ENCODE measurements at regions not wholly inside any gene's neighbourhood (a gene's known extent, or its start where the extent isn't known, plus 50 kb on each side); places are given as distances from the start of the nearest gene placed in this dataset.

DNA sequence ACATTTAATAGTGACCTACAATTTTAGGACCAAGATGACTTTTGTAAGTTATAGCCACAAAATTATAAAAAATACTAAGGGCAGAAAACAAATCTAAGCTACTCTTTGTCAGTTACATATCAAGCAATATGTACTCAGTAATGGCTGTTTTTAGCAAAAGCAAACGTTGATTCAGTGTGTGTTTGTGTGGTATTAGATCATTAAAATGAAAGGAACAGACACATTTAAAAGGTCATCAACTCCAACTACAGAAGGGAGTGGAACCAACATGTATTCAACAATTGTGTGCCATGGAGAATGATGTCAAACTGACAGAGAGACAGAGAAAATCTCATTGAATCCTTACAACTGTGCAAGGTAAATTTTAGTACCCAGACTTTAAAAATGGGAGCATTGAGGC is 268.8 kb upstream of the STT3B start:
- ChIA-PET POLR2A (no interaction called here), CTCF (no interaction called here)
- Histone ChIP-seq H3K27ac (no peak overlapping the region), H3K9me3 (no peaks in the 10 kb centered on the region), H3K4me1 (no peaks in the 10 kb centered on the region), H3K4me3 (no peak overlapping the region), H3K4me2 (no peak overlapping the region)
- DNase-seq (ENCODE audit: low read depth in 1 of 2, low spot score in 1 of 2) (no peak), FAIRE-seq (no peak), ATAC-seq (no peak)
- TF ChIP-seq HDAC2 (IDR thresholded peaks at IDR 0.05) (no peak), EHF (CRISPR knock-in tag; IDR thresholded peaks at IDR 0.05) (no peak), ZNF302 (CRISPR knock-in tag; IDR thresholded peaks at IDR 0.05) (no peak), SMC3 (IDR thresholded peaks at IDR 0.05) (no peak), KDM5A (IDR thresholded peaks at IDR 0.05) (no peak), NPAS2 (CRISPR knock-in tag; IDR thresholded peaks at IDR 0.05; ENCODE audit: borderline replicate concordance) (no peak), FOXS1 (CRISPR knock-in tag; IDR thresholded peaks at IDR 0.05) (no peak), ZC3H11A (IDR thresholded peaks at IDR 0.05) (no peak), RAD21 (conservative IDR thresholded peaks at IDR 0.05 in 1 of 2, IDR thresholded peaks at IDR 0.05 in 1 of 2) (no peak)
- WGBS (ENCODE audit: missing lambda C conversion rate) = 5% methylated on average over 1 of the region's 1 CpG

DNA sequence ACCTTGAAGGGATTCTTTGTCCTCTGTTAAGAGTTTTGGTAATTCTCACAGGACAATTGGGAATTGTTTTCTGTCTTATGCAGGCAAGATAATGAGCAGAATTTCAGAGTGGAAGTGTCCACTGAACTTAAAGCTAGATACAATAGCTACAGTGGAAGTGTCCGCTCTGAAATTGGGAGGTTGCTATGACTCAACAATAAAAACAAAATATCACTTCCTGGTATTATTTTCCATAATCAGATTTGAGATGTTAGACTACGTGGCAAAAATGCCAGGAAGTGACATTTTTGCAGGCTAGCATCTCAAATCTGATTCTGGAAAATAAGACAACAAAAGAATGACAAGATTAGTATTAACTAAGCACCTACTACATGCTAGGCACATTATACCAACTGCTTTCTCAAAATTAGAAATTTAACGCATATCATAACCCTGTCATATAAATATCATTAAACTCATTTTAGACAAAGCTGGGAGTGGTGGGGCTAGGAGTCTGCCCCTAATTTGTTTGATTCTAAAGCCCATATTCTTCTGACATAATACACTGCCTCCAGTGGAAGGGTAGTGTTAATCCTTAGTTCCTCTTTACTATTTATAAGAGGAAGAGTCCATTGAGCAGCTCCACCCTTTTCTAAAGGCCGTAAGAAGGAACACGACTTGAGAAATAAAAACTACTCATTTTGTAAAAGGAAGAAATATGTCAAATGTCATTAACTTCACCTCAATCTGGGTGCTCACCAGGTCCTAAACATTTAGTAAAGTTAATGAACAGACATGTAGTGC is 266.9 kb upstream of the STT3B start:
- POLR2A ChIA-PET = no interaction called here
- 83% methylated on average over 5 of the region's 5 CpGs for WGBS (ENCODE audit: missing lambda C conversion rate)
- ATAC-seq = no peak
- Histone ChIP-seq H3K4me1 (no peaks in the 10 kb centered on the region), H3K4me2 (no peak overlapping the region), H3K9me3 (no peaks in the 10 kb centered on the region), H3K4me3 (no peak overlapping the region), H3K27ac (no peak overlapping the region)
- TF ChIP-seq MAZ (IDR thresholded peaks at IDR 0.05; ENCODE audit: borderline replicate concordance, low read depth, low read length) (no peak), POLR2AphosphoS2 (conservative IDR thresholded peaks at IDR 0.05; ENCODE audit: low read length) (no peak), EHF (CRISPR knock-in tag; IDR thresholded peaks at IDR 0.05) (no peak), JUNB (IDR thresholded peaks at IDR 0.05) (no peak), JUN (IDR thresholded peaks at IDR 0.05) (no peak), ESRRA (IDR thresholded peaks at IDR 0.05; ENCODE audit: borderline replicate concordance, low read length) (no peak), HEYL (CRISPR knock-in tag; IDR thresholded peaks at IDR 0.05) (no peak), TFCP2L1 (CRISPR knock-in tag; IDR thresholded peaks at IDR 0.05) (no peak), HDAC2 (IDR thresholded peaks at IDR 0.05) (no peak), RARB (CRISPR knock-in tag; IDR thresholded peaks at IDR 0.05) (no peak), HOXB5 (CRISPR knock-in tag; IDR thresholded peaks at IDR 0.05) (no peak), ZC3H11A (IDR thresholded peaks at IDR 0.05) (no peak), ZSCAN20 (CRISPR knock-in tag; IDR thresholded peaks at IDR 0.05) (no peak), POLR2A (IDR thresholded peaks at IDR 0.05; ENCODE audit: low read length) (no peak), NR3C1 (IDR thresholded peaks at IDR 0.05) (no peak)
- TF ChIP-seq, protein P1, sequence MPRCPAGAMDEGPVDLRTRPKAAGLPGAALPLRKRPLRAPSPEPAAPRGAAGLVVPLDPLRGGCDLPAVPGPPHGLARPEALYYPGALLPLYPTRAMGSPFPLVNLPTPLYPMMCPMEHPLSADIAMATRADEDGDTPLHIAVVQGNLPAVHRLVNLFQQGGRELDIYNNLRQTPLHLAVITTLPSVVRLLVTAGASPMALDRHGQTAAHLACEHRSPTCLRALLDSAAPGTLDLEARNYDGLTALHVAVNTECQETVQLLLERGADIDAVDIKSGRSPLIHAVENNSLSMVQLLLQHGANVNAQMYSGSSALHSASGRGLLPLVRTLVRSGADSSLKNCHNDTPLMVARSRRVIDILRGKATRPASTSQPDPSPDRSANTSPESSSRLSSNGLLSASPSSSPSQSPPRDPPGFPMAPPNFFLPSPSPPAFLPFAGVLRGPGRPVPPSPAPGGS (IDR thresholded peaks at IDR 0.05) = no peak
- TF ChIP-seq, protein P2, sequence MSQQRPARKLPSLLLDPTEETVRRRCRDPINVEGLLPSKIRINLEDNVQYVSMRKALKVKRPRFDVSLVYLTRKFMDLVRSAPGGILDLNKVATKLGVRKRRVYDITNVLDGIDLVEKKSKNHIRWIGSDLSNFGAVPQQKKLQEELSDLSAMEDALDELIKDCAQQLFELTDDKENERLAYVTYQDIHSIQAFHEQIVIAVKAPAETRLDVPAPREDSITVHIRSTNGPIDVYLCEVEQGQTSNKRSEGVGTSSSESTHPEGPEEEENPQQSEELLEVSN (IDR thresholded peaks at IDR 0.05; ENCODE audit: borderline replicate concordance, low read depth) = no peak
- TF ChIP-seq, protein P3, sequence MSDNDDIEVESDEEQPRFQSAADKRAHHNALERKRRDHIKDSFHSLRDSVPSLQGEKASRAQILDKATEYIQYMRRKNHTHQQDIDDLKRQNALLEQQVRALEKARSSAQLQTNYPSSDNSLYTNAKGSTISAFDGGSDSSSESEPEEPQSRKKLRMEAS (IDR thresholded peaks at IDR 0.05) = no peak
- TF ChIP-seq, protein P4, sequence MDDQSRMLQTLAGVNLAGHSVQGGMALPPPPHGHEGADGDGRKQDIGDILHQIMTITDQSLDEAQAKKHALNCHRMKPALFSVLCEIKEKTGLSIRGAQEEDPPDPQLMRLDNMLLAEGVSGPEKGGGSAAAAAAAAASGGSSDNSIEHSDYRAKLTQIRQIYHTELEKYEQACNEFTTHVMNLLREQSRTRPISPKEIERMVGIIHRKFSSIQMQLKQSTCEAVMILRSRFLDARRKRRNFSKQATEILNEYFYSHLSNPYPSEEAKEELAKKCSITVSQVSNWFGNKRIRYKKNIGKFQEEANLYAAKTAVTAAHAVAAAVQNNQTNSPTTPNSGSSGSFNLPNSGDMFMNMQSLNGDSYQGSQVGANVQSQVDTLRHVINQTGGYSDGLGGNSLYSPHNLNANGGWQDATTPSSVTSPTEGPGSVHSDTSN (IDR thresholded peaks at IDR 0.05) = no peak
- DNase-seq (ENCODE audit: low read depth in 1 of 2, low spot score in 1 of 2) = no peak
- FAIRE-seq = no peak
- CTCF ChIA-PET = no interaction called here

All from A549 (cell line).